NCI-H146 treated with DMSO at 0.1 percent for 48 hours (cell line): ENCODE measurements at regions not wholly inside any gene's neighbourhood (a gene's known extent, or its start where the extent isn't known, plus 50 kb on each side); places are given as distances from the start of the nearest gene placed in this dataset.
"Not testable (repeated sequence)": the region's sequence is repeated elsewhere in the genome, so short reads cannot be mapped to it uniquely, and the experiment has no call there.

Source experiments
- DNase-seq: peaks from one replicate; lab custom pipeline; 2025; ENCODE audit not compliant: unreplicated experiment; lab: John Stamatoyannopoulos, UW

GRCh38 chr11:90282551-90283071, 59.8 kb upstream of the CHORDC1 start:
- DNase-seq, result not testable (repeated sequence)

DNA sequence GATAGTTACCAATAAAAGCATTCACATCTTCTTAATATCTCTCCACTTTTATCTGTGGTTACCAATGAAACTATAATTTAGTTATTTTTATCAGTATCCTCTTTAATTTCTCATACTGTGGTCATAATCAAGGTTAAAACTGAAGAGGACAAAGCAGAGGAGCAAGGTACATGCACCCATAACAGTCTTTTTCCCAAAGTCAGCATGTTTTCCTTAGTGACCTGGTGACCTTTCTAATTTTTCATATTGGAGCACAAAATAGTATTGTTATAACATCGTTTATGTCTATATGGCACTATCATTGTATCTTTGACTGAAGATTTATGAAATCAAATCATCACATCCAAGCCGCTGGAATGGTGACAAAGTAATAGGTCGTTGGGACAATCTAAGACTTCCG, 51.5 kb upstream of the CHORDC1 start:
- DNase-seq, result no peak
